Superior temporal gyrus (tissue), 1 donor: ENCODE measurements at regions not wholly inside any gene's neighbourhood (a gene's known extent, or its start where the extent isn't known, plus 50 kb on each side); places are given as distances from the start of the nearest gene placed in this dataset.

Experiments used
- DNase-seq: peaks from one replicate; pipeline ENCODE4 v3.0.0-alpha.2; 2016; ENCODE audit errors: extremely low spot score

DNA sequence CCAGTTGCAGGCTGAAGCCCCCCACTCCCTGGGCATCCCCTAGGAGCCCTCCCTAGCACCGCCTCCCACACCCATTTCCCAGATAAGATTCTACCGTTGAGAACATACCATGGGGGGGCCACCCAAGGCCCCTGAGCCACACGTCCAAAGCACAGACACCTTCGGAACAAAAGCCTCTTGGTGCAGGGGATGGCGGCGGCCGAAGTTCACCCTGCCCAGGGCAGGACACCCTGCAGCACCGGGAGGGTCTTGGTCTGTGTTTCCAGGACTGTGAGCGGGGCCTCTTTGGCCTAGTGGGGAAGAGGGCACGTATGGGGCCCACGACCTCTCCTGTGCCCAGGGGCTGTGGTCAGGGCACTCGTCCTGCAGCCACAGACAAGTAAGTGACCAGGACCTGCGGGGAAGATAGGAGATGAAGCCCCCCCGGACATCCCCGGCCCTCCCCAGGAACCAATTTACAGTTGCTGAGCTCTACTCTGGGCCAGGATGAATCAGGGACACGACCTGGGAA, 154.3 kb upstream of the C14orf180 start:
- no peak for DNase-seq

DNA sequence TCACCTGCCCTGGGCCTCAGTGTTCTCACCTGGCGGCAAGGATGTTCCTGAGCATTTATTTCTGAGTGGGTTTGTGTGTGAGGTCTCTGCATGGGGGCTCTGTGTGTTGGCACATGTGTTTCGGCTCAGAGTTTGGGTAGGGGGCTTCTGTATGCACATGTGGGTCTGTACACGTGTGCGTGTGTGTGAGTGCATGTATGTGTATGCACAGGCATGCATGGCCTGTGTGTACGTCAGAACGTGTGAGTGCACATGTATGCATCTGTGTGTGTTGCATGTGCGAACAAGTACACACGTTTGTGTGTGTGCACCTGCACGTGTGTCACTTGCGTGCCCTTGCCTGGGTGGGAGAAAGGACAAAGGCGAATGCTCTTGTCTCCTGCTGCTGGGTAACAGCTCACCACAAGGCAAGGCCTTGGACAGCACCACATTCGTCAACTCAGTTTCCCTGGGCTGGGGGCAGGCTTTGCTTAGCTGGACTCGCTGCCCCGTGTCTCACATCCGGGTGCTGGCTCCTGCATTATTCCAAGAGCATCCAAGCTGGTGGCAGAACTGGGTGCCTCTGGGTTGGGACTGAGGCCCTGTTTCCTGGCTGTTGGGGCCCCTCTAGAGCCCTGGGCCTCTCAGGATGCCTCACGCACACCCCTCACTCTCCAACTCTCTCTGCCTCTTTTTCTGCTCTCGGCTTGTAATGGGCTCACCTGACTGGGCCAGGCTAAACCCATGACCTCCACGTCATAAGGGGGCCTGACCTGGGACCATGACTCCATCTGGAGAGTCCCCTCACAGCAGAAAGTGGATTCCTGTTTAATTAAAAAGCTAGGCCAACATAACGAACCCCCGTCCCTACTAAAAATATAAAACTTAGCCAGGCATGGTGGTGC, 153.6 kb upstream of the C14orf180 start:
- DNase-seq: no peak

DNA sequence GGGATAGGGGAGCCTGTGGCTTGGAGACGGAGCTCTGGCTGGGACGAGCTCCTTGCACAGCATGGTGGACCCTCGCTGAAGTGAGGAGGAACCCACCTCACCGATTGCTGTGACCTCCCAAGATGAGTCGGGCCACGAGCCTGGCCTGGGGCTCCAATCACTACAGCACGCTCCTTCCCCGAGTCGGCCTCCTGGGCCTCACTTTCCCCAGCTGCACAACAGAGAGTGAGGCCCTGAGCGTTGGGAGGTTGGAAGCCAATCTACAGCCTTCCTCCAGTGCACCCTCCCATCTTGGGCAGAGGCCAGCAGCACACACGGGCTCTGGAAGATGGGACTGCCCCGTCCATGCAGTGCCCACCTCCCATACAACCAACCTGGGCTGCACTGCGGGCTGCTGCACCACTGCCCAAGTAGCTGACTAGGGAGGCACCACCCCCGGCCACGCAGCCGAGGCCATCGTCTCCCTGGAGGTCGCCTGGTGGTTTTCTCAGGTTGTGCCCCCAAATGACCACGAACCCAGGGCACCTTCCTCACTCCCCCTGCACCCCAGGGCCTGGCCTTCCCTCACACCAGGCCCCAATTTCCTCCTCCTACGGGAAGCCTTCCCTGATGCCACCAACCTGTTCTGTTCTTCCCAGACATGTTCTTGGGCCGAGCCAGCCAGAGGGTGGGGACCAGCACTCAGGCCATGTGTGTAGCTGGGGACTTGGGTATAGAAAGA, 152.3 kb upstream of the C14orf180 start:
- no peak for DNase-seq

DNA sequence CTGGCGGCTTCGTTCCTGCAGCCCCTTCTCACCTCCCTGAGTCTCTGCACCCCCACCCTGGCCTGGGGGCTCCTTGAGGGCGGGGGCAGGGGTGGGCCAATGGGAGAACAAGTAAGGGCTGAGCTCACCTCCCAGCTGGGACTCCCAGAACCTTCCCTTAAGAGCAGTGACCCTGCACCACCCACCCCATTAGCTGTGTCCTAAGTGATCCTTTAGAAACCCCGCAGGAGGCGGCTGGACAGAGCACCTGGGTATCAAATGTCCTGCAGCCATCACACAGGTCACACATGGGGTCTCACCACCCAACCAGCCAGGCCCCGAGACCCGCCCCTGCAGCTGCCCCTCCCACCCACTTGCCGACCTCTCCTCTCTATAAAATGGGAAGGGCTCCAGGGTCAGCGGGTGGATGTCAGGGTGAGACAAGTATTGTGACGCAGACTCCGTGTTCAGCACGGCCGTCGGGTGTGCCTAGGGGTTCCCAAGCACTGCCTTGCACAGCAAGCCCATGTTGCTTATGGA, 151.2 kb upstream of the C14orf180 start:
- DNase-seq: no peak

DNA sequence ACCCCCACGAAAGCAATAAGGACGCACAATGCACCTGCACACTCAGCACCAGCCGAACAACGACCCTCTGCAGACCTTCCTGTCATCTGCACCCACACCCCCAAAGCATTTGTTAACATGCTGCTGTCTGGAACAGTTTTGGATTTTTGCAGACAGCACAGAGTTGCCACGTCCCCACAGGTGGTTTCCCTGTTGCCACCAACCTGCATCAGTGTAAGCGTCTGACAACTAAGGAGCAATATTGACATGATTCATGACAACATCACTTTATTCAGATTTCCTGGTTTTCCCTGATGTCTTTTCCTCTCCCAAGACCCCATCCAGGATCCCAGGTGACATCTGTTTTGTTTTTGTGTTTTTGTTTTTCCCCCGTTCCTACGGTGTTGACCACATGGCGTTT, 150.7 kb upstream of the C14orf180 start:
- no peak for DNase-seq

DNA sequence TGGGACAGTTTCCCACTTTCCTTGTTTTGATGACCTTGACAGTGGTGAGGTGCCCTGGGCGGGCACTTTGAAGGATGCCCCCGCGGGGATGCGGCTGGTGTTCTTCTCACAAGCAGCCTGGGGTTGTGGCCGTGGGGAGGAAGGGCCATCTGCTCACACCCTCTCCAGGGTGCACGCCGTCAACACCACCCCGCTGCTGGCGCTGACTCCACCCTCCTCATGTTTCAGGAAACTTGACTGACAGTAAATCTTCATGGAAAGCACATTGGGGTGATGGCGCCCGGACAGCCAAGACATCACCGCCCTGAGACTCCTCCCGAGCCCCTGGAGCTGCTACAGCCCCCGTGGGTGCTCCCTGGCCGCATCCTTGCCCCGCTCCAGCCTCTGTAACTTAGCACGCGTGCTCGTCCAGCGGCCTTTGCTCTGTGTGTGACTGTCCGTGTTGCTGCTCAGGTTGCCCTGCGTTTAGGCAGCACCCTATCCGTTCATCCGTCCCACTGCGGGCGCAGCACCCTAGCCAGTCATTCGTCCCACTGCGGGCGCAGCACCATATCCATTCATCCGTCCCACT, 150.2 kb upstream of the C14orf180 start:
- no peak for DNase-seq

DNA sequence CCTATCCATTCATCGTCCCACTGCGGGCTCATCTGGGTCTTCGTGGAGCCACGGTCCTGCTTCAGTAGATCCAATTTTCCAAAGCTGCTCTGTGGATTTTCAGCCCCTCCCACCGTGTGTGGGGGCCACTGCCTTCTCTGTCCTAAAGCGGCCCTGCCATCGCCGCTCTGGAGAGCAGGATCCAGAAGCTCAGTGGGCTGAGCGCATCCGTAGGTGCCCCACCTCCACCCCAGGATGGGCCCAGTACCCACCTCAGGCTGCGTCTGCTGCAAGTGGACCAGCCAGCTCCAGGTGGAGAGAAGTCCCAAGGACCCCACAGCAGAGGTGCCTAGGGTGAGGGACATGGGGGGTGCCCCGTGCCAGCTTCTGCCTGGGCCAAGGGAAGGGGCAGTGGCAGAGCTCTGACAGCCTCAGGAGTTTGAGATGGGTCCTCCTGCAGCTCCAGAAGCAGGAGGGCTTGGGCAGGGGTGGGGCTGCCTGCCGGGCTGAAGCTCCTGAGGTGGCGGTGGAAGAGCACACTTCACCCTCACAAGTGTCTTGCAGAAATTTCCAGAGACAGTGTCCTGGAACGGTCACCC, 148.1 kb upstream of the C14orf180 start:
- no peak for DNase-seq

DNA sequence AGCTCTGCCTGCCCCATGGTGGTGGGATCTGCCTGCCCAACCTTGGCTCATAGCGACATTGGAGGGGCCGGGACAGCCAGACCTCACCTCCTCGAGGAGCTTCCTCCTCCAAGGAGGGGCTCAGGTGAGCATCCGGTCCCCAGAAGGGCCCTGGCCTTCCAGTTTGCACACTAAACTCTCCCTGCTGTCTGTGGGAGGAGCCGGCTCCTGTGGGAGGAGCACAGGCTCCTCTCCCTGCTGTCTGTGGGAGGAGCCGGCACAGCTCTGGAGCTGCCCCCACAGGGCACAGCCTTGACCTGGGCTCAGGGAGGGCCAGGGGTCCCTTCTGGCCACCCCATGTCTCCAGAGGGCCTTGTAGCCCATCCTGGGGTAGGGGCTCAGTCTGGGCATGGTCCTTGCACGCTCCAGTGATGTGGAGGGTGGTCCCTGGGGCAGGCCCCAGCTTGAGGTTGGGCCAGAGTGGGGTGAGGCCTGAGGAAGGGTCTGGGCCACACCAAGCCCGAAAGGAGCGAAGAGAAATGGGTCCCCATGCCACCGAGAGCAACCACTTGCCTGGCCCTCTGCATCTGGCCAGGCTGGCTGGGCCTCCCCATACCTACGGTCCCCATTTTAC, 147.5 kb upstream of the C14orf180 start:
- no peak for DNase-seq

DNA sequence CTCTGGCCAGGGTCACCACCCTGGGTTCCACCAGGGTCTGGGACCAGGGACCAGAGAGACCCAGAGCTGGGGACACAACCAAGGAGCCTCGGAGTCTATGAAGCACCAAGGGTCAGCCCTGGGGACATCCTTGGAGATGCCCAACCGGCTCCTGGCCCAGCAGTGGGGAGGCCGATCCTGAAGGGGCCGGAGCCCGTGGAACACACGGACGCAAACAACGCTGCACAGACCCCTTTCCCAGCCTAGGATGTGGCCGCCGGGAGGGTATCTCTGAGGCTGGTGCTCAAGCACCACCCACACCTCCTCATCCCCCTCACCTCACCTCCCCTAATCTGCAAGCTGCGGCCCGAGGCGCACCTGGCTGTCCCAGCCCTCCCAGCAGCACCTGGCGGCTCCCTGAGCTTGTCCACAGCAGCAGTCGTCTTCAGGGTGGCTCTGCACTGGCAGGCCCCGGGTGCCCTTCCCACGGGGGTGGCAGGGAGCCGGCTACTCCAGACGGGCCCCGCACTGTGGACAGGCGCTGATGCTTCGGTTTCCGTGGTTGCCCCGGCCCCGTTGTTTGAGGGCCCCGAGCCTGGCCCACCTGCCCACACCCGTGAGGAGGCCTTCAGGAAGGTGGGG, 146.8 kb upstream of the C14orf180 start:
- no peak for DNase-seq

DNA sequence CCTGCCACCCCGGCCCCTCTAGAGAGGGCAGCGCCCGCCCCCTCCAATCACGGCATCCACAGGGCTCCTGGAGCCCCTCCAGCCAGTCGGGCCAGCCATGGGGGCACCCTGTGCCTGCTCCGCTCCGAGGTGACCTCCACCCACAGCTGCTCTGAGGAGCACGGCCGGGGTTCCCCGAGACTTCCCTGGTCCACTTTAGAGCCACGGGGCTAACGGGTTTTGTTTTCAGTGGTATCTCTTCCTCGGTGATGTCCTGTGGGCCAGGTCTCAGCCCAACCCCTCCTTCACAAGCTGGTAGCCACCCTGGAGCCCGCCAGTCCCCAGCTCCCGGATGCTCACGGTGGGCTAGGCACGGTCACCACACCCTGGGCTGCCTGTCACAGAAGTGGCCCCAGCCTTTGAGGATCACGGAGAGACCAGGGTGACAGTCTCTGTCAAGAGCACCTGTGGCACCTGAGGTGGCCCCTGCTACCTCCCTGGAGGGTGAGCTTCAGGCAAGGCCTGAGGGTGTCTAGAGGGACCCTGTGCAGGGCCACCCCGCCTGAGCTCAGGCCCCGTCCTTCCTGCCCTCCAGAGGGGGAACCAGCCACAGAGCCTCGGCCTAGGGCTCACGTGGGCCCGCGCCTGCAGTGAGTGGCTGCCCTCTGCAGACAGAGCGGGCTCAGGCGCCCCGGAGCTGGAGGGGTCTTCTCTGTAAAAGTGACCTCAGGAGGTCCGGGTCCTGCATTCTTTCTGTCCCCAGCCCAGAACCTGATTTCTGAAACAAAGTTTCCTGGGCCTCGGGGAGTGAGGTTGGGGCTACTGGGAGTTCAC, 146.0 kb upstream of the C14orf180 start:
- no peak for DNase-seq

DNA sequence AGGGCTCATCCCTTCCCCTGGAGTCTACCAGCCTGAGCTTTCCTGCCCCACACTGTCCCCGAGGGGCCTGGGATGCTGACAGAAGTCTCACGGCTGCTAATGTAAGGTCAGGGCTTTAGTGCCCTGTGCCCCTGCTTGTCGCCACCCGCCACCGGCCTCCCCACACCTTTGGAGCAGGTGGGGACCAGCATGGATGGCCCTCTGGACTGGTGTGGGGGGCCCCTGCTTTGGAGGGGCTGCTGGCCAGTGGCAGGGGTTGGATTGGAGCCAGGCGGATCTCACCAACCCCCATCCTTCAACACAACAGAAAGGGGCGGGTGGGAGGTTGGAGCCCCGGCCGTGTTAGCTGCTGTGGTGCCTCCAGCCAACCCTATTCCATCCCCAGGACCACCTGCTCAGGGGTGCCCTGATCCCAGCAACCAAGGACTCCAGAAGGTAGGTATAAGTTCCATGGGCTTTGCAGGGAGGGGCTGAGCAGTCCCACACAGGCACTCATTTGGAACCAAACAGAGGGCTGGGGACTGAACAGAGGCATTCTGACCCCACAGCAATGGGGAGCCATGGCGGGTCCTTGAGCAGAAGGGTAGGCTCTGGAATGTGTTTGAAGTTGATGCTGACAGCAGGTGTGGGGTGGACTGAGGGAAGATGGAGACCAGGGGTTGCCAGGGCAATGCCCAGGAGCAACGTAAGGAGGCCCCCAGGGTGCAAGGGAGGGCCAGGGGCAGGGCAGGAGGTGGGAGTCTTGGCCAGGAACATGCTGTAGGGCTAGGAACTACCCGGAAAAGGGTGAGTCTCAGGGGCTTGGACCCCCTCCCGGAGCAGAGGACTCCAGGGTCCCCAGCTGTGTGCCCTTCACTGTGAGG, 145.1 kb upstream of the C14orf180 start:
- no peak for DNase-seq

DNA sequence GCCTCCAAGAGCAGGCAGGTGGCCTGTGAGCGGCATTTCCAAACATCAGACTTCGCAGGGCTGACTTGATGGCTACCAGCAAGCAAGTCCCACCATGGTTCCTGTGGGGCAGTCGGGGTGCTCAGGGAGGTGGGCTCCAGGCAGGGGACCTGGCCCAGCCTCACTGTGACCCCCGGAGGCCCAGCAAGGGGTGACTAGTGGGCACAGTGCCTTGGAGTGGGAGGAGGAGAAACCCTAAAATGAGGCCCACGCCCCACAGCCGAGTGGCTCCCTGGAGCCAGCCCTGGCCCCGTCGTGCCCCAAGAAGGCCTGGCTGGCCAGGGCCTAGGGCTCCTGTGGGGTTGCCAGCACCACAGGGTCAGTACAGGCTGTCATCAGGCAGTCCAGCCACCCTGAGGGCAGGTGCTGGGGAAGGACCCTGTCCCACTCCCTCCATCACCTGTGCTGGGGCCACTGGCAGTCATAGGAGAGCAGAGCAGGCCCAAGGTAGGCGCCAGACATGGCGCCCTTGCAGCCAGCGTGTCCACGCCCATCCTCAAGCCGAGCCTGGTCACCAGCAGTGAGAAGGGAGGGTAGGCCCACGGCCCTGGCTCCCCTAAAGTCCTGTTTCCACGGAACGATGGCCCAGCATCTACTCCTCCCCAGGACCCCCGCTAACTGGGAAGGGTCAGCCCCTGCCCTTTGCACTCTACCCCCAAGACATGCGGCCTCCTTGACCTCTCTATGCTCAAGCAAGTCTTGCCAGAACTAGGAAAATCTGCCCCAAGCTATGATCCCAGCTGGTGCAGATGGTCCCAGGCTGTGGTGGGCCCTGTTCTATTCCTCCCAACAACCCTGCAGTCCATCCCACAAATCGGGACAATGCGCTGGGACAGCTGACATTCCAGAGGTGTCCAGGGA, 144.2 kb upstream of the C14orf180 start:
- no peak for DNase-seq

DNA sequence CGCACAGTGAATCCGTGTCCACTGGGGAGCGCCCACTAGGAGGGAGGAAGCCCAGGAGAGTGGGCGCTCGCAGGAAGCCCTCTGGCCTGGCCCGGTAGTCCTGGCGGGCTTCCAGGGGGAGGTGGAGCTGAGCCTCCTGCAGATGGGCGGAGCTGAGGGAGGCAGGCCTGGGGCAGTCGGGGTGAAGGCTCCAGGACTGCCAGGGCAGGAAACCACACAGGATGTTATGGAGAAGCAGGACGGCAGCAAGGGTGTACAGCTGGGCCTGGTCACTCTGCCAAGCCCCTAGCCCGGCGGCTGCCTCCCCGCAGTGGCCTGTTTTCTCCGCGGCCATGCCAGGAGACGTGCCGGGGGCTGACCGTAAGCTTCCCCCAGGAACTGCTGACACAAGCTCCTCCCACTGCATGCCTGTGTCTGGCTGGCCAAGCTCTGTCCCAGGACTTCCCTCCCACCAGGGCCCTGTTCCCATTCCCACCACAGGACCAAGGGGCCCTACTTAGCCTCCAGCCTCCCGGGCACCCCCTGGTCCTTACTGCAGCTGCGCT, 143.4 kb upstream of the C14orf180 start:
- no peak for DNase-seq

DNA sequence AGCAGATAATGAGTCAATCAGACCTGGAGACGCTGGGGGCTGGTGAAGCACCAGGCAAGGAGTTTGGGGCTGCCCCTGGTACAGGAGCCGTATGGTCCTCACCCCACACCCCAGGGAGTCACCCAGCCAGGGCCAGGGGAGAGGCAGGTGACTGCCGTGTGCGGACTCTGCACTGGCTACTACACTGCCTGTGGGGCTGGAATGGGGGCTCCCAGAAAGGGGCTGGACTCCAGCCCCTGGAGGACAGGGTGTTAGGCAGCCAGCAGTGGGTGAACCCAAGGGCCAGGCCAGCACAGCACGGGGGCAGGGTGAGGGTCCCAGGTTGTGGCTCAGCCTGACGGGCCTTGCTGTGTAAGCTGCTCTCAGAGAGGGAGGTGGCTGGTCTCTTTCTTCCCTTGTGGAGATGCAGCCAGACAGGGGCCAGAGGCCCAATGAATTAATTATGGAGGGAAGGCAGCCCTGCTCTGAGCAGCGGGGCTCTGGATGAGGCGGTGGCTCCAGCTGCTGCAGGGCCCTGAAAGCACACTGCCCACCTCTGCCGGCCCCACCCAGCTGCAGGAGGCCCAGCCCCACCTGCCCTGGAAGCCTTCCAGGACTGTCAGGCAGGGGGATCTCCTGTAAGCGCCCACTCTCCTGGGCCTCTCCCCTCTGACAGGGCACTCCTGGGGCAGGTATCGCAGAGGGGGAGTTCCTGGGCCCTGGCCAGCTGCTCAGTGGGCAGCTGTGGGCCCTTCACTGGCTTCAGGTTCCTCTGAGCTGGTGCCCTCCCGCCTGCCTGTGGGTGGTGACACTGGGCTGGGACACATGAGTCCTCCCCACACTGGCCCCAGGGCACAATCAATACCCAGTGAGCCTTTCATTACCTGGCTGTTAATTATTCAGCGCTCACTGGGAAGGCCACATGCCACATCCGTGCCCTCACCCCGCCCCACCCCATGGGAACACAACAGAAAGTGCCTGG, 142.5 kb upstream of the C14orf180 start:
- DNase-seq: no peak

DNA sequence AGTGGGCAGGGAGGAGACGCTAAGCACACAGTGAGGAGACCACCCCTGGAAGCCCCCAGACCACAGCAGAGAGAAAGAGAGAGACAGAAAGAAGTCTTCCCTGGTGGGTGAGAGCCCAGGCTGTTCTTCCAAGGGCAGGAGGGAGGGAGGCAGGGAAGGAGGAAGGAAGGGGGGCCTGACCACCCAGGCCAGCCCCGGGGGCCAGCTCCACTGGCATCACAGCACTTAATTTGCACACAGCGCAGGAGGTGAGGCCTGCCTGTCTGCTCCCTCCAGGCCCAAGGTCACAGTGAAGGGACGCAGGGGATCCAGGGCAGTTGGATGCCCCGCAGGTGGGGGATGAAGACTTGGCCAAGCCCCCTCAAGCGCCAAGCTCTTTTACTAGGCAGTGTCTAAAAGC, 141.9 kb upstream of the C14orf180 start:
- DNase-seq: no peak

DNA sequence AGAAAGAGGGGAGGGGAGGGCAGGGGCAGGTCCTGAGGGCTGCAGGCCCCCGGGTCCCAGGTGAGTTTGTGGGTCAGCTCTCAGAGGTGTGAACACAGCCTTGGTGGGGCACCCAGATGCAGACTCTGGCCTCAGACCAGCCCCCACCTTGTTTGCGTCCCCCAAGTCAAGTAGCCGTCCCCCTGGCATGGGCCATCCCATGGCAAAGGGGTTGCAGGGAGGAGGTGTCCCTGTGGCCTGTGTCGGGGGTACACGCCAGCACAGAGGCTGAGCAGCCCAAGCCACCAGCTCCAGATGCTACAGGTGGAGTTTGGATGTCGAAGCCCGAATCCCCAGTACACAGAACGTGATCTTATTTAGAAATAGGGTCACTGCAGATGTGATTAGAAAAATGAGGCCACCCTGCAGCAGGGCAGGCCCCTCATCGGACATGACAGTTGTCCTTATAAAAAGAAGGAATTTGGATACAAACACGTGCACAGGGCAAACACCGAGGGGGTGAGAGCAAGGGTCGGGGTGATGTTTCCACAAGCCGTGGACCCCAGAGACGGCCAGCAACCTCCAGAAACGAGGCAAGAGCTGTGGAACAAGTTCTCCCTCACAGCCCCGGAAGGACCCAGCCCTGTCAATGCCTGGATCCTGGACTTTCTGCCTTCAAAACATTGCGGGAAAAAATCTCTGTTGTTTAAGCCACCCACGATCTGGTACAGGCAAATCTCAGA, 141.2 kb upstream of the C14orf180 start:
- no peak for DNase-seq
